ENCODE measurements at regions not wholly inside any gene's neighbourhood (a gene's known extent, or its start where the extent isn't known, plus 50 kb on each side); places are given as distances from the start of the nearest gene placed in this dataset.

- DNase-seq (ENCODE audit: low spot score): peak; percentile 70
Measured at GRCh38 chr14:103206836-103207387, 83.7 kb downstream of the TNFAIP2 start.

DNA sequence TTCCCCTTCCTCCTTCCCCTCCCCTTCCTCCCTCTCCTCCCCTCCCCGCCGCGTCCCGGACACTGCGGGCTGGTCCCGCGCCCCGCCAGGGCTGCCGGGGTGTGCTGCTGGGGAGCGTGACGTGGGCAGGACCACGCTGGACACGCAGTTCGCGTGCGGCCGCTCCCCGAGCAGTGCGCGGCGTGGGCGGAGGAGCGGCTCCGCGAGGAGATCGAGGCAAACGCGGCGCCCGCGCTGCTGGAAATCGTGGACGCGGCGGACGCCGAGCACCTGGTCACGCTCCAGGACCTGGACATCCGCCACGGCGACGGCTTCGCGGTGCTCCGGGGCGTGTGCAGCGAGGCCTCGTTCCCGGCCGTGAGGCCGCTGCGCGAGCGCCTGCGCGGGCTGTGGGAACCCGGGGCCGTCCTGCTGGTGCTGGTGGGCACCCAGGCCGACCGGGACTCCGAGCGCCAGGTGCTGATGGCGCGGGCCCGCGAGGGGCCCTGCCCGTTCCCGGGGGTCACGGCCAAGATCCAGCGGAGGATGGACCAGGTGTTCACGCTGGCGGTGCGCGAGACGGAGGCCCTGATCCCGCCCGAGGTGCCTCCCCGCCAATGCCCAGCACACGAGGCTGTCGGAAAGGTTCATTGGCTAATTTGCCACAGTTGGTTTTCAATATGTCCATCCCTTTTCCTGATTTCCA is 84.3 kb downstream of the TNFAIP2 start:
- DNase-seq (ENCODE audit: low spot score): peak; percentile 54

- DNase-seq (ENCODE audit: low spot score): no peak
Measured at GRCh38 chr14:103209054-103209453, 85.8 kb downstream of the TNFAIP2 start.

GRCh38 chr14:103209506-103209905 is 86.2 kb downstream of the TNFAIP2 start:
- DNase-seq (ENCODE audit: low spot score): no peak

DNA sequence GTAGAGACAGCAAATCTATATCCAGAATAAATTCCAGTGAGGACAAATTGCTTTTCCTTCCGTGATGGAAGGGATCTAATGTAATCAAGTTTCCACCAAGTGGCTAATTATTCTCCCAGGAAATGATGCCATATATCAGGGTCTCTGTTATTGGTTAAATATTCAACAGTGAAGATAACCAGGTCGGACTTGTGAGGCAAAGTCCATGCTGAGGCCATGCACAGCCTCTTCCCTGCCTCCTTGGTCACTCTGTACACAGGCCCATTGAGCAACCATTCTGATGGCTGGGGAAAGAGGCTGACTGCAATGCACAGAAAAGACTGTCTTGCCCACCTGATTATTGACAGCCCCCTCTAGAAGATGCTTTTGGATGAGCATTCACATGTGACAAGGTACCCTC is 90.1 kb downstream of the TNFAIP2 start:
- DNase-seq (ENCODE audit: low spot score): no peak

DNA sequence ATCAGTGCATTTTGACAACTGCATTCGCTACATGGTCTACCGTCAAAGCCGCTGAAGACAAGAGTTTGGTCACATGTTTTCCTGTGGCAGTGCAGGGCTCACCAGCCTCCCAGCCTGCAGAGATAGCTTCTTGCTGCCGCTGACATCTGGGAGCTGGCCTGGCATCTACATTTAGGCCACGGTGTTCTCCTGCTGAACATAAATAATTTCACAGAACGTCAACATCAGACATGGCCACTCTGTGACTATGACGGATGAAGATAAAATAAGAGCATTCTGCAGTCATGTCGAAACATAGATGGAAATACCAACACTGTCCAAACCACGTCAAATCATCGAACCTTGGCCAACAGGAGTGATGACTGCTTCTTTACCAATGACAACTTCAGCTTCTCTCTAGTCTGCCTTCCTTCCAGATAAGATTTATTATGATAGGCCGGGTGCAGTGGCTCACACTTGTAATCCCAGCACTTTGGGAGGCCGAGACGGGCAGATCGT is 91.2 kb downstream of the TNFAIP2 start:
- no peak for DNase-seq (ENCODE audit: low spot score)

- DNase-seq (ENCODE audit: low spot score): no peak
Measured at GRCh38 chr14:103216399-103216798, 93.1 kb downstream of the TNFAIP2 start.

- DNase-seq (ENCODE audit: low spot score): no peak
Measured at GRCh38 chr14:103216857-103217256, 93.6 kb downstream of the TNFAIP2 start.

DNA sequence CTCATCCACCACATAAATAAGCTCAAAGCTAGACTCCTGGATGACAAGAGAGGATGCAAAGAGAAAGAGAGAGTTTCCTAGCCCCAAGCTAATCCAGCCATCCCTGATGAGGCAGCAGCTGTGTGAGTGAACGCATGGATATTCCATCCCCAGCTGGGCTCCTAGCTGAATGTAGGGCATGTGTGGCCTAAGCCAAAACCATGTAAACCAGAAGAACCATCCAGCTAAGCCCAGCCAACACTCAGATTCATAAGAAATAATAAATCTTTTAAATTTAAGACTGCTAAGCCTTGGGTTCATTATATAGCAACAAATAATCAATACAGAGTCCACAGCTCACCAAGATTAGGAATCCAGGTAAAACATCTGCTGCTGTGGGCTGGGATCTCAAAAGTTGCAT is 94.3 kb downstream of the TNFAIP2 start:
- no peak for DNase-seq (ENCODE audit: low spot score)

- DNase-seq (ENCODE audit: low spot score): peak; percentile 65
Measured at GRCh38 chr14:103220134-103220981, 97.1 kb downstream of the TNFAIP2 start.

GRCh38 chr14:103220982-103221641 is 97.9 kb downstream of the TNFAIP2 start:
- no peak for DNase-seq (ENCODE audit: low spot score)

GRCh38 chr14:103221781-103222358 is 98.6 kb downstream of the TNFAIP2 start:
- DNase-seq (ENCODE audit: low spot score): no peak

- no peak for DNase-seq (ENCODE audit: low spot score)
Measured at GRCh38 chr14:103223818-103224352, 100.6 kb downstream of the TNFAIP2 start.

GRCh38 chr14:103225062-103225461 is 101.8 kb downstream of the TNFAIP2 start:
- DNase-seq (ENCODE audit: low spot score): no peak

DNA sequence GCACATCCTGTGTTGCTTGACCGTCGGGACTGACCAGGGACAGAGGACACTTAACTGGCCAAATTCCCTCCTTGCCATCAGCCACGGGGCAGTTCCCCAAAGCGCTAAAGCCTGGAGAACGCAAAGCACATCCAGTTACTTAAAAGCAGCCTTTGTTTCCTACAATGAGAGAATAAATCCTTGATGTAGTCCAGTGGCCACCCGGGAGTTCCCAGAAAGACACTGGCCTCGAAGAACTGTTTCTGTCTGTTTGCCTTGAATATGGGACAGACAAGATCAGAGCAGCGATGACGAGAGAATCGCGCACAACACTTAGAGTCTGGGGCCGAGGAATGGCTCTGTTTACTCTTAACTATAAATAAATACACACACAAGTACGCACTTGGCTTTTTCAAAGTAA is 102.2 kb downstream of the TNFAIP2 start:
- no peak for DNase-seq (ENCODE audit: low spot score)

DNA sequence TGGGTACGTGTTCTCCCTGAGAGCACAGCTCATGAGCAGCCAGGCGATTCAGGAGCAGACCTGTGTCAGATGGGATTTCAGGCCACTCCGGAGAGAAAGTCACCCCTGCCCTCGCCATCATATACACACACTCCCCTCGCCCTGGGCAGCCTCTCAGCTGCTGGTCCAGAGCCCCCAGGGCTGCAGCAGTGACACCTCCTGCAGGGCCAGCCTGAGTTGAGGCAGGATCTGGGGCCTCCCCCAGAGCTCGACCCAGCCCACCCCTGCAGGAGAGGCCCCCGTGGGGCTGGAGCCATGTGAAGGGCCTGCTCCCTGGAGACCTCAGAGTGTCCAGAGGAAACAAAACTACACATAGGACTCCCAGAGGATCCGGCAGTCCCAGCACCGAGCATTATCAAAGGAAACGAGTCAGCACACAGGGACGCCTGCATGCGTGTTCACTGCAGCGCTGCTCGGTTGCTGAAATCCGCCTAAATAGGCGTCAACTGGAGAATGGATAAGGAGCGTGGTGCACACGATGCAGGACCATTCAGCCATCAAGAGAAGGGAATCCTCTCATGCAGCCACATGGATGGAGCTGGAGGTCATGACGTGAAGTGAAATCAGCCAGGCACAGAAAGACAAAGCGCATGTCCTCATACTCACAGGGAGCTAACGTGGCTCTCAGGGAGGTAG is 104.0 kb downstream of the TNFAIP2 start:
- no peak for DNase-seq (ENCODE audit: low spot score)

GRCh38 chr14:103228076-103228806 is 105.0 kb downstream of the TNFAIP2 start:
- no peak for DNase-seq (ENCODE audit: low spot score)

GRCh38 chr14:103228866-103229265 is 105.2 kb upstream of the EIF5 start:
- DNase-seq (ENCODE audit: low spot score): no peak

GRCh38 chr14:103230021-103230420 is 104.0 kb upstream of the EIF5 start:
- DNase-seq (ENCODE audit: low spot score): no peak

- DNase-seq (ENCODE audit: low spot score): no peak
Measured at GRCh38 chr14:103230658-103231334, 103.2 kb upstream of the EIF5 start.

All from iPS-NIHi11 (cell line).